Neural progenitor cell (in vitro differentiated cells): ENCODE measurements at regions not wholly inside any gene's neighbourhood (a gene's known extent, or its start where the extent isn't known, plus 50 kb on each side); places are given as distances from the start of the nearest gene placed in this dataset.

Source experiments
- EZH2 ChIP-seq: fragments of 200-600 bp; sonication (generic); IDR thresholded peaks from 2 replicates; pipeline ENCODE4 v1.6.1; 2017; ENCODE audit warnings: antibody characterized with exemption, mild to moderate bottlenecking, moderate library complexity
- EZH2phosphoT487 ChIP-seq: fragments of 200-600 bp; sonication (generic); IDR thresholded peaks from 2 replicates; pipeline ENCODE4 v1.6.1; 2017; ENCODE audit warnings: antibody characterized with exemption
- TF ChIP-seq, protein P1 (sequence below): fragments of 200-600 bp; sonication (generic); IDR thresholded peaks from 2 replicates; pipeline ENCODE4 v1.5.1; 2017; ENCODE audit warnings: antibody characterized with exemption, mild to moderate bottlenecking

DNA sequence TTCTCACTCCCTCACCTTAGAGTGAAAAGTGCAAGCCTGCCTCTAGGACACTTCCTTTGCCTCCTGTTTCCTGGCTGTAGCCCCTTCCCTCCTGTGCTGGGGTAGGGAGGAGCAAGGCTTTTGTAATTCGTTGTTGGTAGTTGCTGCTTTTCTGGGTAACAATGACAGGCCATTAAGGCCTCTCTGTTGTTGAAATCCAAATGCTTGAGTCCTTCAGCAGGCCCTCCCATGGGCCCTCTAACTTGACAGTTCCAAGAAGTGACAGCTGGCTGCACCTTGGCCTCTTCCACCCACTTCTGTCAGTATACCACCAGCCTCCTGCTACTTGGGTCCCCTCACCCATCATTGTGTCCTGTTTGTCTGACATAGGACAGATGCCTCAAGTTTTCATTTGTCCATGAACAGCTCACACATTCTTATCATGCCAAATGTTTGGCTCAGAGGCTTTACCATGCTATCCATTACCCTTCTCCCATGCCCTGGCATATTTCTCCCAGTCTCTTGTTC, 103.7 kb upstream of the PDE3A start:
- TF ChIP-seq EZH2 (no peak), EZH2phosphoT487 (no peak)
- TF ChIP-seq, protein P1, sequence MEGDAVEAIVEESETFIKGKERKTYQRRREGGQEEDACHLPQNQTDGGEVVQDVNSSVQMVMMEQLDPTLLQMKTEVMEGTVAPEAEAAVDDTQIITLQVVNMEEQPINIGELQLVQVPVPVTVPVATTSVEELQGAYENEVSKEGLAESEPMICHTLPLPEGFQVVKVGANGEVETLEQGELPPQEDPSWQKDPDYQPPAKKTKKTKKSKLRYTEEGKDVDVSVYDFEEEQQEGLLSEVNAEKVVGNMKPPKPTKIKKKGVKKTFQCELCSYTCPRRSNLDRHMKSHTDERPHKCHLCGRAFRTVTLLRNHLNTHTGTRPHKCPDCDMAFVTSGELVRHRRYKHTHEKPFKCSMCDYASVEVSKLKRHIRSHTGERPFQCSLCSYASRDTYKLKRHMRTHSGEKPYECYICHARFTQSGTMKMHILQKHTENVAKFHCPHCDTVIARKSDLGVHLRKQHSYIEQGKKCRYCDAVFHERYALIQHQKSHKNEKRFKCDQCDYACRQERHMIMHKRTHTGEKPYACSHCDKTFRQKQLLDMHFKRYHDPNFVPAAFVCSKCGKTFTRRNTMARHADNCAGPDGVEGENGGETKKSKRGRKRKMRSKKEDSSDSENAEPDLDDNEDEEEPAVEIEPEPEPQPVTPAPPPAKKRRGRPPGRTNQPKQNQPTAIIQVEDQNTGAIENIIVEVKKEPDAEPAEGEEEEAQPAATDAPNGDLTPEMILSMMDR = no peak
